Daoy (cell line): ENCODE measurements at regions not wholly inside any gene's neighbourhood (a gene's known extent, or its start where the extent isn't known, plus 50 kb on each side); places are given as distances from the start of the nearest gene placed in this dataset.

Source experiments
- DNase-seq: peaks from one replicate; pipeline ENCODE4 v3.0.0-alpha.2; 2015; ENCODE audit warnings: low read depth

DNA sequence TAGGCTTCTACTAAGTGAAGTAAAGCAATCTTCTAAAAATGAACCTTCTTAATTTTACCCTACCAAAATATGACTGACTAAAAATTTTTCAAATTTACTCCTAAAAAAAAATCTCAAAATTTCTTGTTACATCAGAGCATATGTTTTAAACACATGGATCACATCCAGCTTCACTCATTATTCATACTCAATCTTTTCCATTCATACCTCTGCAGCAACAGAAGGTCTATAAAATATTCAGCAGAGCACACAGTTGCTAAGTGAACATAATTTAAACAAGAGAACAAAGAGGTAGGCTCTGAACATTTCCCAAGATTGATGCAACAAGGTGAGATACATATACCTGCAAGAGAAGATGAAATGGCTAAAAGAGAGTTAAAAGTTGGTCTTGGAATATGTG, 213.9 kb downstream of the SOD2 start:
- DNase-seq: no peak

DNA sequence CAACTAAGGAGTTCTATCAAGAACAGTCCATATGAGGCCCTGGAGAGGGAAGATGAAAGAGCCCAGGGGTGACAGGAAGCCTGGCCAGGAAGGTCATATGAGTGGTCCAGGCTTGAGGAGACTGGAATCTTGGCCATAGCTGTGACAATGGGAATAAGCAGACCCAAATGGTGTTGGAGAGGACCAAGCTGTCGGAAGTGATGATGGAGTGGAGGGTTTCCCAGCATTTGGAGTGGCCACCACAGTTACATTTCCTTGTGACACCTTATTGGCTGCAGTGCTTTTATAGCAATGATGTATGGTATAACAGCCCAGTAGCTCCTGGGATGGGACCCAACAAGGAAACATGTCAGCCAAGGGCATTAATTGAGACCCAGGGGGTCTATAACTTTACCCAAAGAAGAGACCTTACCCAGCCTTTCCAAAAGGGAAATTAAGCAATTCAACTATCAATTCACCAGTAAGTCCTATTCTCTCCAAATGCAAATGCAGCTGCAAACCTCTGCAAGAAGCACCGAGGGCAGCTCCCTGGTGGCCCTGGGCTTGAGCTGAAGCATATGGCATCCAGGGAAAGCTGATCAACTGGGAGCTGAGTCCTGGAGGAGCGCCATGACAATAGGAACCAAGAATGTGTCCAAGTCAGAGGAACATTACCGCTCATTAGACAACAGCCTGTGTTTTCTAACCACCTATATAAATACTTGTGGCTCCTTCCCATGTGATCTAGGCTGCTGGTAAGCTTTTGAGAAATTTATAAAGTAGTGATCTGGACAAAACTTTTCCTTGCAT, 219.4 kb downstream of the SOD2 start:
- DNase-seq: no peak

DNA sequence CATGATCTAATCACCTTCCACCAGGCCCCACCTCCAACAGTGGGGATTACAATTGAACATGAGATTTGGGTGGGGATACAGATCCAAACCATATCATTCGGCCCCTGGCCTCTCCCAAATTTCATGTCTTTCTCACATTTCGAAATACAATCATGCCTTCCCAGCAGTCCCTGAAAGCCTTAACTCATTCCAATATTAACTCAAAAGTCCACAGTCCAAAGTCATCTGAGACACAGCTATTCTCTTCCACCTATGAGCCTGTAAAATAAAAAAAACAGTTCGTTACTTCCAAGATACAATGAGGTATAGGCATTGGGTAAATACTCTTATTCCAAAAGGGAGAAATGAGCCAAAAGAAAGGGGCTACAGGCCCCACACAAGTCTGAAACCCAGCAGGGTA, 222.6 kb downstream of the SOD2 start:
- DNase-seq: no peak

DNA sequence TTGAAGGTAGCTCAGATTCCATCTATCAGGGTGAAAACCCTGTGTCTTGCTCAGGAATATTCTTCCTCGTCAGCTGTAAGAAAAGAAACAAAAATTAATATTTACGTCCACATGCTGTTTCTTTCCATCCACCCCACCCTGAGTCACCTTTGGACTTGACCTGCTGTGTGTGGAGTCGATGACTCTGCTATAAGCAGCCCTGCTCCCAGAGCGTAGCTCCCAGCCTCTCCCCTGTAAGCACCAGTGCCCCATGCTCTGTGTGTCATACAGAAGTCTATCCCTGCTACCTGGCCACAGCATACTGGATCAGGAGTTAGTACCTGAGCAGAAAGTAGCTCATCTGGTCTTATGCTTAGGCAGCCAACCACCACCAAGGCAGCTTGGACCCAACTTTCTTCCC, 223.6 kb downstream of the SOD2 start:
- no peak for DNase-seq

DNA sequence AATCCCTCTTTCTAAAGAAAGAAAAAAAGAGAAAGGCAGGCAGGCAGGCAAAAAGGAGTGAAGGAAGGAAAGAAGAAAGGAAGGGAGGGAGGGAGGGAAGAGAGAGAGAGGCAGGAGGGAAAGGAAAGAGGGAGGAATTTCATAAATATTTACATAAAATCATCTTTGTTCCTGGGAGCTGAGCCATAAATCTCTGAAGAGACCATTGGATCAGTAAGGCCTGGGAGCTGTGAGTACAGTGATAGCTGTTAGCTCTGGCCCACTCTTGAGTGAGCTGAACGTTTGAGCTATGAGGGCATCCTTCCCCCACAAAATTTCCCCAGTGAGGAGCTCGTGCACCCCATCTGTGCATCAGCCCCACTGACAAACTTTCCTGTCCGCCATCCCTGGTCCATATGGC, 224.0 kb downstream of the SOD2 start:
- no peak for DNase-seq

DNA sequence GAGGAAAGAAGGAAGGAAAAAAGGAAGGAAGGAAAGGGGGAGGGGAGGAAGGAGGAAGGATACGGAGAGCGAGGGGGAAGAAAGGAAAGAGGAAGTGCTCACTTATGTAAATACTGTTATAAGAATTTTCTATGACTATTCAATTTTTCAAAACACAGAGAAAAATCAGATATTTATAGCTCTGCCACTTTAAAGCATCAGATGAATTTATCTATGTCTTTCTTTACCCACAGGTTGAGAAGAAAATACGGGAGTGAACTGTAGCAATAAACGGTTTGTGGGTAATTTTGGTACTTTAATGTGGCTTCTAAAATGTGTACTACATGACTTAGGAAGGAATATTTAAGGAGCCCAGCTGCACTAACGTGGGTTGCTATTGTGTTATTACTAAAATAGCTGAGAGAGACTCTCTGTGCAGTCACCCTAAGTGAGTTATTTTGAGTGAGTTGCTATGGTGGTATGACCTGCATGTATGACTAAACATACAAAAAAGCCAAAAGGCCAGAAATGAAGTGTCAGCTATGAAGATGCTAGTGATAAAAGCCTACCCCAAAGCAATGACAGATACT, 225.5 kb downstream of the SOD2 start:
- no peak for DNase-seq

DNA sequence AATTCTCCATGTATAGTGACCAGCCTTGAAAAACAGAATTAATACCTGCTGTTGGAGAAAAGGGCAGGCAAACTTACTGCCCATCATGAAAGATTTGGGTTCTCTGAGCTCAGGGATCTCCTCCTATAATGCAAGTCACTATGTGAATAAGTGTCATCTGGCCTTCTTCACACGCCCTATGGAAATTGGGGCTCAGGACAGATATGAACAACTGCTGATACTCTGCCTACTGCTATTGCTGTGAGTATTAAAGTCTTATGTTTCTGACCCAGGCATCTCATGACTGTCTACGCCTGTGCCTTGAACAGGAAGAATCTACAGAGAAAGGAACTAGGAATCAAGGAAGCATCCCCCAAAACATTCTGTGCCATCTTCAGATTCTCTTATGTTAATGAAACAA, 226.1 kb downstream of the SOD2 start:
- DNase-seq: no peak

DNA sequence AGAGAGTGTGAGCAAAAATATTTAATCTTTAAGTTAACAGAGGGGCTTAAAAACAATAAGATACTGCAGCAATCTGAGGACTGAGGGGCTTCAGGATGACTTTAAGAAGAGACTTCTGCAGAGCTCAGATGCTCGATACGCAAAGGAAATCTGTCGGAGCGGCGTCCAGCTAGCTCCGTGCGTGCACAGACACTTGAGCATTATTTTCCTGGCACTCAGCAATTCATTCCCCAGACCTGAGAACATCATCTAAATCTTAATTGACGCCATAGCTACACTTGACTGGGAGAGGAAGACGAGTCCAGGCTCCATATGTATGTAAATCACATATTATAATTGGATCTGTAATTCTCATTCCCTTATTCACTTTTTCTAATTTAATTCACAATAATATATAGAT, 228.2 kb downstream of the SOD2 start:
- no peak for DNase-seq

DNA sequence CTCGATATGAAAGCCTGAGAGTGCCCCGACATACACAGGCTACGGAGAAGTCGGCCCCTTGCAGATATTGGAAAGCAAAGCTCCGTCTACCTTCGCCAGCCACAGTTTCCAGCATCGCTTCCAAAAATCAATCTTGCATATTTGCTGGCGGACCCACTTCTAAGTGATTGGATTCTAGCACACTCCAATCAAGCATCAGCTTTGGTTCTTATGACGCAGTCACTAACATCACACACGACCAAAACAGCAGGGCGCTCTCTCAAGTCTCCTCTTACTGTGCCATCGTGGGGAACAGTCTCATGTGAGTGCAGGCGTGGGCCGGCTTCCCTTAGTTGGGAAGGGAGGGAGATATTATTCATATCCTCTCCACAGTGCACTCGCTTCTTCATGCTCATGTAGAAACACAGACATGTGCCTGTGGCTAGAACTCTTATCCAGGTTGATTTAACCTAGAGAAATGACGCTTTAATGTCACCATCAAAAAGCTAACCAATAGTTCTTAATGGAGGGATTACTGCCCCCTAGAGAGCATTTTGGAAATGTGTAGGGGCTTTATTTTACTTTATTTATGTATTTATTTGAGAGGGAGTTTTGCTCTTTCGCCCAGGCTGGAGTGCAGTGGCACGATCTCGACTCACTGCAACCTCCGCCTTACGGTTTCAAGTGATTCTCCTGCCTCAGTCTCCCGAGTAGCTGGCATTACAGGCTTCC, 229.8 kb downstream of the SOD2 start:
- DNase-seq: peak; percentile 20

DNA sequence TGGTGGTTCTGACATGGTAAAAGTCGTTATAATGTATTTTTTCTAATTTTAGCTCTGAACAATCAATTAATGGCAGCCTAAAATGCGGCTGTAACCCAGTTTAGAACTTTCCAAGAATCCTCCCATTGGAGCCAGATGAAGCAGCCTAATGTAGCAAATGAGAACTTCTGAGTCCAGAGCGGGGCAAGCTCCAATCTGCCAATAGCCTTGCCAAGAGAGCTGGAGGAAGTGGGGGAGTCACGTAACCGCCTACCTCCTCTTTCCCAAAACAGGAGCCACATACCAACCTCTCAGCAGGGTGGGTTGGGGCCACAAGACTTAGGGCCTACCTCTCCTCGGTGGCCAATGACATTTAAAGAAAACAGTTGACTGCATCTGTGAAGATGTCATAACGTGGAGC, 230.6 kb downstream of the SOD2 start:
- no peak for DNase-seq

DNA sequence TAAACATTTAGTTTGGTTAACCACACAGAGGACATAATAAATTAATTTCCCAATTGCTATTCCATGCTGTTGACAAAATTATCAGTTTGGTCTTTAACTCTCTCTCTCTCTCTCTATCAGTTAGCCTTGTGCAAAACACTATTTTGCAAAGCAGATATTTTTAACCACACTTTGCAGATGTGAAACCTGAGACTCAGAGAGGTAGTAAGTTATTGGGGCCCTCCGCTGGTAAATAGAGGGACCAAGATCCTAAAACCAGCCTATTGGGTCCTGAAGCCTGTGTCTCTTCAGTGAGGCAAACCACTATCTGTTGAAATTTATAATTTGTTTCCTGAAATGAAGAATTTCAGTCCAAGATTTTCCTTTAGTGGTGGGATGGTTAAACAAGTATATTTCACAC, 231.0 kb downstream of the SOD2 start:
- no peak for DNase-seq

DNA sequence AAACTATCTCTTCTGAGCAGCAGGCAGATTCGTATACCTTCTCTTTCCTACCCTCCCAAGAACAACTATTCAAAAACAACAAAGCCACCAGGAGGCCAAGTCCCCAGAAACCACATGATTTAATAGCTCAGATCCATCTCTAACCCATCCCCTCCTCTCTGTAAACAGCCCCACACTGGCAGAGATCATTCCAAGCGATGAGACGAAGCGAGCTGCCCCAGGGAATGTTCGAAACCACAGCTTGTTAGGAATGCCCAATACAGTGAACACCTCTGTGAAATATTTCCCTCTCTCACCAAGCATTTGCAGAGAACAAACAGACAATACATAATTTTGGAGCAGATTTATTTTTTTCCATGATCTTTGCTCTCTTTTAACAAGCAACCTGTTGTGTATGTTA, 231.8 kb downstream of the SOD2 start:
- no peak for DNase-seq

DNA sequence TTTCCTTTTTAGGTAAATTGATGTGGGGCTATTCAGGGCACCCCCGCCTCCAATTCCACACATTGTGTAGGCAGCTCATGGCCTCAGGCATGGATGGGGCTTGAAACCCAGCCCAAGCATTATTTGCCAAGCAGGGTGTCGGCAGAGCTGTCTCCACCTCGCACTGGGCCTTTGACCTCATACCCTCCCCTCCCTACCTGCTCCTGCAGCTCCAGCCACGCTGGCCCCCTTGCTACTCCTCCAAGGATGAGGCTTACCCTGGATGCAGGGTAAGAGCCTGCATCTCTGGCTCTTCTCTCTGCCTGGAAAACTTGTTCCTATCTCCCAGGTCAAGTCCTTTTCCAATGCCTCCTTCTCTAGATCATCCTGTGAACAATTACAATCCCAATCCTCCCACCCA, 232.6 kb downstream of the SOD2 start:
- DNase-seq: no peak

DNA sequence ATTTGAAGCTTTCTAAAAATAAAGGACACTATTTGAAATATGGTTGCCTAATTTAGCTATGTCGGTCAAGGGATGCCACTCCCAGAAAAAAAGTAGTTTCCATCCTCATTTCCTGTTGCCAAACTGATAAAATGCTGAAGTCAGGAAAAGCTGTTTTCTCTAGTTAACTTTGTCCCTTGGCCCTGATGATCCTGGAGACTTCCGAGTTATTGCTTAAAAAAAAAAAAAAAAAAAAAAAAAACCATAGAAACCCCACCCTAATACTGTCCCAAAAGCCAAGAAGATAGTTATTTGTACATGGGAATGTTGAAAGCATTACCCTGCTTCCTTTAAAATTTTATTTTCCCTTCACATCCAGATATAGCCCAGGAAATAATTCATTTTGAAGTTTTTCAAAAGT, 236.7 kb downstream of the SOD2 start:
- DNase-seq: no peak

DNA sequence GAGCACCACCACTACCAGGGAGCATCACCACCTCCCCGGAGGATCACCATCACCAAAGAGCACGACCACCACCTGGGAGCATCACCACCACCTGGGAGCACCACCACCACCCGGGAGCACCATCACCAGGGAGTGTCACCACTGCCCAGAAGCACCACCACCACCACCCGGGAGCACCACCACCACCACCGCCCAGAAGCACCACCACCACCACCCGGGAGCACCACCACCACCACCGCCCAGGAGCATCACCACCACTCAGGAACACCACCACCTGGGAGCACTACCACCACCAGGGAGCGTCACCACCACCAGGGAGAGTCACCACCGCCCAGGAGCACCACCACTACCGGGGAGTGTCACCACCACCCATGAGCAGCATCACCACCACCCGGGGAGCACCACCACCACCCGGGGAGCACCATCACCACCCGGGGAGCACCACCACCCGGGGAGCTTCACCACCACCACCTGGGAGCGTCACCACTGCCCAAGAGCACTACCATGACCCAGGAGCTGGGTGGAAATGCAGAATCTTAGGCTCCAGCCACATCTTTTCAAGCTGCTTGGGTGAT, 237.3 kb downstream of the SOD2 start:
- DNase-seq: no peak

DNA sequence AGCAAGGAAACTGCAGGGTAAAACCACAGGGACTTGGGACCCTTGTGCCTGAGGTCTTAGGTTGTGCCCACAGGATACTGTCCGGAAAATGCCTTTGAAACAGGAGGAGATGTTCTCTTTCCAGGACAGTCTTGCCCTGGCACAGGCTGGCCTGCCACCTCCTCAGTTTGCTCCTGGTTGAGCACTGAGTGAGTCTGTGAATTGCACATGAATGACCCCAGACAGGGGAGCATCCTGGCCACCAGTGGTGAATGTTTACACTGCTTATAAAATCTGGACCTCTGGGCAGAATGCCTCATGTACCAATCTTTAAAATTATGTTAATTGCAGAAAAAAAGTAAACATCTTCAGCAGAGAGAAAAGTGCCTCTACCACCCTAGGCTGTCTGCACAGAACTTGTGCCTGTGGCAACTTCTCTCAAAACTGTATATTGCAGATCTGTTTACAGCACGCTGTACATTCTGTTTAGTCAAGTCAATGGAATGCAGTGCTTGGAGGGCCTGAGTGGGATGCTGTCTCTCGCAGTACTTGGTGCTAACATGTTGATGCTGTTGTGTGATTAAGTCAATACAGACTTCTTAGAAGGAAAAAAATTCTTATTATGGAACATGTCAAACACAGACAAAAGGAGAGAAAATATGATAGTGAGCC, 242.1 kb downstream of the SOD2 start:
- no peak for DNase-seq

DNA sequence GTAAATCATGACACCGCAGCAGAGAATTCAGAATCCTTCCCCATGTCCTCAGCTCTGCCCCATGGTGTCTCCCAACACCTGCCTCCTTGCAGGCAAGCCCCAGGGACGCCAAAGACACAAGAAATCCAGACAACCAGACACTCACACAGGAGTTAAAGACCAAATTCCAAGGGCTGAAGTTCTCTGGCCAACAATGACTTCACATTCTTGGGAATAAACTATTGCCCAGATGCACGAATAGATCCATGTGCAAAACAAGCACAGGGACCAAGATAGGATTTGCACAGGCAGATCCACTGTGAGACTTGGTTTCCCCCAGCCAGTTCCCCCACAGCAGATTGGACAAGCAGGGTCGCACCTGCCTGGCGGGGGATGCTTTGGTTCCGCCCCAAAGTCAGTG, 246.7 kb downstream of the SOD2 start:
- no peak for DNase-seq

DNA sequence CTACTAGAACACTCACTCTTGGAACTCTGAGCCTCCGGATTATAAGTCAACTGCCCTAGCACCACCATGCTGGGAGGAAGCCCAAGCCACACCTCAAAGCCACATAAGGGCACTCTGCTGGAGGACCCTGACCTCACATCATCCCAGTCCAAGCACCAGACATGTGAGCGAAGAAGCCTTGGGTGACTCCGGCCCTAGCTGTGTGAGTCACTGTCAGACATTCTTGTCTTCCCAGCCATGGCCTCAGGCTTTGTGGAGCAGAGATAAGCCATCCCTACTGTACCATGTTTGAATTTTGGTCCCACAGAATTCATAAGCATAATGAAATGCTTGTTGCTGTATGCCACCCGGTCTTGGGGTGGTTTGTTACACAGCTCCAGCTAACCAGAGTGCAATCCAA, 247.7 kb downstream of the SOD2 start:
- peak; percentile 25 for DNase-seq

DNA sequence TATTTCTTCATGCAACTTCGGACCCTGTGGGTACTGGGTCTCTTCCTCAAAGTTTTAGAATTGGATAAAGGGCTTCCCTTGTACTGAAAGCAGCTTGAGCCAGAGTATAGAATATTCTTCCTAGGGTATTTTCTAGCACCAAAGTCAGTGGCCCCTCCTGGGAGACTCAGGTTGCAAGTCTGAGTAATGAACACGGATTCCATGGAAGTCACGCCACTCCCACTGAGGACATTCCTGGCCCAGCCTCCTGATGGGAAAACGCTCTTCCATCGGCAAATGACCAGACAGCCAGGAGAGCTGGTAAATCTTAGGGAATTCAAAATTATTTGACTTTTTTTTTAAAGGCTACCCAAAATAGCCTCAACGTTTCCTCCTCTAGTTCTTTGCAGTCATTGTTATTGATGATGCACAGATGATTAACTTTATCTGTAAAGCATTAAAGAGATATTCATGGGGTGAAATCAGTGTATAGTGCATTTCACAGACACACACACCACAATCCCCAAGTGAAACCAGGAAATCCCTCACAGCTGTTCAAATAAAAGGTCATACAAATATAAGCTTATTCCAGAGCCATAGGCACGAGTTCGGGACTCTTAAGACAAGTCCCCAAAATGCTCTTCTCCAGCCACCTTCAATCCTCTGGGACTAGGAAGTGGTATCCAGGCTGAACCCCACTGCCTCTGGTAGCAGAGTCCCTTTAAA, 248.8 kb downstream of the SOD2 start:
- no peak for DNase-seq

DNA sequence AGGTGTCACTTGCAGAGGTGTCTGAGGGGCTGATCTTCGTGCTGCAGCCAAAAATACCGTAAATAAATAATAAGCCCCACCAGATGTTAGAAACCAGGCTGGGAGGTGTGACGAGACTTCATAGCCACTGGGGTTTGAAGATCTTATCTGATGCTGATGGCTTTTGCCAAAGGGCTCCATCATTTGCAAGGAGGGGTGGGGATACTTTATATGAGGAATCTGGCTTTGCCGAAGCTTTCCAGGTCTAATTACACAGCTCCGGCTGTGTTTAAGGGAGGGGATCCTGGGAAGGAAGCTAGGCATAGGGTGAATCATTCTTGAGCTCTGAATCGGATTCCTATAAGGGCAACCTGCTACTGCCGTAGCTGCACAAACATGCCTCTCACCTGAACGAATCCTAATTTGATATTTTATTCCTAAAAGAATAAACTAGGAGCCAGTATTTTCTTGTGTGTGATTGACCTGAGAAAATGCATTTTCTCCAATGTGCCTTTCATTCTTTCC, 249.6 kb downstream of the SOD2 start:
- DNase-seq: peak; percentile 21

DNA sequence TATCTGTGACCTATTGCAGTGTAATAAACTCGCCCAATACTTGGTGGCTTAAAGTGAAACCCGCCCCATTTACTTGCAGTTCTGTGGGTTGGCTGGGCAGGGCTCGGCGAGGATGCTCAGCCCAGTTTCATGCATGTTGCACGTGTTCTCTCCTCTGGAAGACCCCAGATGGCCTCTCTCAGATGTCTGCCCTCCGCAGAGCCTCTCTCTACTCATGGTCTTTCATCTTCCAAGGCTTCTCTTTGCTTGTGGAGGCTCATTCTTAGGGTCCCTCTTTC, 251.4 kb downstream of the SOD2 start:
- no peak for DNase-seq
